ENCODE measurements at regions not wholly inside any gene's neighbourhood (a gene's known extent, or its start where the extent isn't known, plus 50 kb on each side); places are given as distances from the start of the nearest gene placed in this dataset.

DNA sequence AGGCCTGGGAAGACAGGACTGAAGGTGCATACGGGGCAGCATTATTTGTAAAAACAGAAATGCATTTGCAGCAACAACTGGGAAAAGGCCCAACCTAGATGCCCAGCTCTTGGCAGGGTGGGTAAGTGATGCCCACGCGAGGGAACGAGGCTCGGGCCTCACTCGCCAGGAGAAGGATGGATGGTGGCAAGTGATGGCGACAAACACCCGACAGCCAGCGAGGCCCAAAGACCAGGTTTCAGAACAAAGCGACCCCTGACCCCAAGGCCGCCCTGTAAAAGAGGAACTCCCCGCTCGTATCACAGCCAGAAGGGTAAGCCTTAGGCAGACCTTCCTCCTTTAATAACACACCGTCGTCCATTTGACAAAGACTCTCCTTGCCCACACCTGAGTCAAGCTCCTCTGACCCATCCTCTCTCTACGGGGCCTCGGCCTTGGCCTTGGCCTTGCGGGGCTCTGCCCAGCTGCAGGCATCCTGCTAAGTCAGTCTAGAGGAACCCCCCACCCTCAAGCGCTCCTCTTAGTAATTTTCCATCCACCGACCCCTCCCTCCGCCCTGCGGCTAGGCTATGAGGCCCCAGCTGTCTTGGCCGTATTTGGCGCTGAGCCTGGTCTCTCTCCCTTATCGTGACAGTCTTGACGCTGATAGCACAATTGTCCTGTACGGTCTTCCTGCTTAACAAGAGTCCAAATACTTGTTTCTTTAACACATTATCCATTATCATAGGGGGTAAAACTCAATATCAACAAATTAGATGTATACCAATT is 80.2 kb downstream of the NCOR2 start:
- no peak for TF ChIP-seq NR2C2 (CRISPR knock-in tag; IDR thresholded peaks at IDR 0.05)
- TF ChIP-seq CBFB (CRISPR knock-in tag; IDR thresholded peaks at IDR 0.05; ENCODE audit: low read depth) = no peak
- TF ChIP-seq, protein P1, sequence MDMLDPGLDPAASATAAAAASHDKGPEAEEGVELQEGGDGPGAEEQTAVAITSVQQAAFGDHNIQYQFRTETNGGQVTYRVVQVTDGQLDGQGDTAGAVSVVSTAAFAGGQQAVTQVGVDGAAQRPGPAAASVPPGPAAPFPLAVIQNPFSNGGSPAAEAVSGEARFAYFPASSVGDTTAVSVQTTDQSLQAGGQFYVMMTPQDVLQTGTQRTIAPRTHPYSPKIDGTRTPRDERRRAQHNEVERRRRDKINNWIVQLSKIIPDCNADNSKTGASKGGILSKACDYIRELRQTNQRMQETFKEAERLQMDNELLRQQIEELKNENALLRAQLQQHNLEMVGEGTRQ (CRISPR knock-in tag; IDR thresholded peaks at IDR 0.05) = no peak
- TF ChIP-seq, protein P2, sequence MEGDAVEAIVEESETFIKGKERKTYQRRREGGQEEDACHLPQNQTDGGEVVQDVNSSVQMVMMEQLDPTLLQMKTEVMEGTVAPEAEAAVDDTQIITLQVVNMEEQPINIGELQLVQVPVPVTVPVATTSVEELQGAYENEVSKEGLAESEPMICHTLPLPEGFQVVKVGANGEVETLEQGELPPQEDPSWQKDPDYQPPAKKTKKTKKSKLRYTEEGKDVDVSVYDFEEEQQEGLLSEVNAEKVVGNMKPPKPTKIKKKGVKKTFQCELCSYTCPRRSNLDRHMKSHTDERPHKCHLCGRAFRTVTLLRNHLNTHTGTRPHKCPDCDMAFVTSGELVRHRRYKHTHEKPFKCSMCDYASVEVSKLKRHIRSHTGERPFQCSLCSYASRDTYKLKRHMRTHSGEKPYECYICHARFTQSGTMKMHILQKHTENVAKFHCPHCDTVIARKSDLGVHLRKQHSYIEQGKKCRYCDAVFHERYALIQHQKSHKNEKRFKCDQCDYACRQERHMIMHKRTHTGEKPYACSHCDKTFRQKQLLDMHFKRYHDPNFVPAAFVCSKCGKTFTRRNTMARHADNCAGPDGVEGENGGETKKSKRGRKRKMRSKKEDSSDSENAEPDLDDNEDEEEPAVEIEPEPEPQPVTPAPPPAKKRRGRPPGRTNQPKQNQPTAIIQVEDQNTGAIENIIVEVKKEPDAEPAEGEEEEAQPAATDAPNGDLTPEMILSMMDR (IDR thresholded peaks at IDR 0.05) = no peak
- no peak for TF ChIP-seq ZNF121 (CRISPR knock-in tag; IDR thresholded peaks at IDR 0.05)
- TF ChIP-seq ZBTB21 (CRISPR knock-in tag; IDR thresholded peaks at IDR 0.05; ENCODE audit: borderline replicate concordance) = no peak
- TF ChIP-seq, protein P3, sequence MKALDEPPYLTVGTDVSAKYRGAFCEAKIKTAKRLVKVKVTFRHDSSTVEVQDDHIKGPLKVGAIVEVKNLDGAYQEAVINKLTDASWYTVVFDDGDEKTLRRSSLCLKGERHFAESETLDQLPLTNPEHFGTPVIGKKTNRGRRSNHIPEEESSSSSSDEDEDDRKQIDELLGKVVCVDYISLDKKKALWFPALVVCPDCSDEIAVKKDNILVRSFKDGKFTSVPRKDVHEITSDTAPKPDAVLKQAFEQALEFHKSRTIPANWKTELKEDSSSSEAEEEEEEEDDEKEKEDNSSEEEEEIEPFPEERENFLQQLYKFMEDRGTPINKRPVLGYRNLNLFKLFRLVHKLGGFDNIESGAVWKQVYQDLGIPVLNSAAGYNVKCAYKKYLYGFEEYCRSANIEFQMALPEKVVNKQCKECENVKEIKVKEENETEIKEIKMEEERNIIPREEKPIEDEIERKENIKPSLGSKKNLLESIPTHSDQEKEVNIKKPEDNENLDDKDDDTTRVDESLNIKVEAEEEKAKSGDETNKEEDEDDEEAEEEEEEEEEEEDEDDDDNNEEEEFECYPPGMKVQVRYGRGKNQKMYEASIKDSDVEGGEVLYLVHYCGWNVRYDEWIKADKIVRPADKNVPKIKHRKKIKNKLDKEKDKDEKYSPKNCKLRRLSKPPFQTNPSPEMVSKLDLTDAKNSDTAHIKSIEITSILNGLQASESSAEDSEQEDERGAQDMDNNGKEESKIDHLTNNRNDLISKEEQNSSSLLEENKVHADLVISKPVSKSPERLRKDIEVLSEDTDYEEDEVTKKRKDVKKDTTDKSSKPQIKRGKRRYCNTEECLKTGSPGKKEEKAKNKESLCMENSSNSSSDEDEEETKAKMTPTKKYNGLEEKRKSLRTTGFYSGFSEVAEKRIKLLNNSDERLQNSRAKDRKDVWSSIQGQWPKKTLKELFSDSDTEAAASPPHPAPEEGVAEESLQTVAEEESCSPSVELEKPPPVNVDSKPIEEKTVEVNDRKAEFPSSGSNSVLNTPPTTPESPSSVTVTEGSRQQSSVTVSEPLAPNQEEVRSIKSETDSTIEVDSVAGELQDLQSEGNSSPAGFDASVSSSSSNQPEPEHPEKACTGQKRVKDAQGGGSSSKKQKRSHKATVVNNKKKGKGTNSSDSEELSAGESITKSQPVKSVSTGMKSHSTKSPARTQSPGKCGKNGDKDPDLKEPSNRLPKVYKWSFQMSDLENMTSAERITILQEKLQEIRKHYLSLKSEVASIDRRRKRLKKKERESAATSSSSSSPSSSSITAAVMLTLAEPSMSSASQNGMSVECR (CRISPR knock-in tag; IDR thresholded peaks at IDR 0.05; ENCODE audit: borderline replicate concordance) = no peak
- TF ChIP-seq, protein P4, sequence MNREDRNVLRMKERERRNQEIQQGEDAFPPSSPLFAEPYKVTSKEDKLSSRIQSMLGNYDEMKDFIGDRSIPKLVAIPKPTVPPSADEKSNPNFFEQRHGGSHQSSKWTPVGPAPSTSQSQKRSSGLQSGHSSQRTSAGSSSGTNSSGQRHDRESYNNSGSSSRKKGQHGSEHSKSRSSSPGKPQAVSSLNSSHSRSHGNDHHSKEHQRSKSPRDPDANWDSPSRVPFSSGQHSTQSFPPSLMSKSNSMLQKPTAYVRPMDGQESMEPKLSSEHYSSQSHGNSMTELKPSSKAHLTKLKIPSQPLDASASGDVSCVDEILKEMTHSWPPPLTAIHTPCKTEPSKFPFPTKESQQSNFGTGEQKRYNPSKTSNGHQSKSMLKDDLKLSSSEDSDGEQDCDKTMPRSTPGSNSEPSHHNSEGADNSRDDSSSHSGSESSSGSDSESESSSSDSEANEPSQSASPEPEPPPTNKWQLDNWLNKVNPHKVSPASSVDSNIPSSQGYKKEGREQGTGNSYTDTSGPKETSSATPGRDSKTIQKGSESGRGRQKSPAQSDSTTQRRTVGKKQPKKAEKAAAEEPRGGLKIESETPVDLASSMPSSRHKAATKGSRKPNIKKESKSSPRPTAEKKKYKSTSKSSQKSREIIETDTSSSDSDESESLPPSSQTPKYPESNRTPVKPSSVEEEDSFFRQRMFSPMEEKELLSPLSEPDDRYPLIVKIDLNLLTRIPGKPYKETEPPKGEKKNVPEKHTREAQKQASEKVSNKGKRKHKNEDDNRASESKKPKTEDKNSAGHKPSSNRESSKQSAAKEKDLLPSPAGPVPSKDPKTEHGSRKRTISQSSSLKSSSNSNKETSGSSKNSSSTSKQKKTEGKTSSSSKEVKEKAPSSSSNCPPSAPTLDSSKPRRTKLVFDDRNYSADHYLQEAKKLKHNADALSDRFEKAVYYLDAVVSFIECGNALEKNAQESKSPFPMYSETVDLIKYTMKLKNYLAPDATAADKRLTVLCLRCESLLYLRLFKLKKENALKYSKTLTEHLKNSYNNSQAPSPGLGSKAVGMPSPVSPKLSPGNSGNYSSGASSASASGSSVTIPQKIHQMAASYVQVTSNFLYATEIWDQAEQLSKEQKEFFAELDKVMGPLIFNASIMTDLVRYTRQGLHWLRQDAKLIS (CRISPR knock-in tag; IDR thresholded peaks at IDR 0.05; ENCODE audit: borderline replicate concordance) = no peak
- TF ChIP-seq, protein P5, sequence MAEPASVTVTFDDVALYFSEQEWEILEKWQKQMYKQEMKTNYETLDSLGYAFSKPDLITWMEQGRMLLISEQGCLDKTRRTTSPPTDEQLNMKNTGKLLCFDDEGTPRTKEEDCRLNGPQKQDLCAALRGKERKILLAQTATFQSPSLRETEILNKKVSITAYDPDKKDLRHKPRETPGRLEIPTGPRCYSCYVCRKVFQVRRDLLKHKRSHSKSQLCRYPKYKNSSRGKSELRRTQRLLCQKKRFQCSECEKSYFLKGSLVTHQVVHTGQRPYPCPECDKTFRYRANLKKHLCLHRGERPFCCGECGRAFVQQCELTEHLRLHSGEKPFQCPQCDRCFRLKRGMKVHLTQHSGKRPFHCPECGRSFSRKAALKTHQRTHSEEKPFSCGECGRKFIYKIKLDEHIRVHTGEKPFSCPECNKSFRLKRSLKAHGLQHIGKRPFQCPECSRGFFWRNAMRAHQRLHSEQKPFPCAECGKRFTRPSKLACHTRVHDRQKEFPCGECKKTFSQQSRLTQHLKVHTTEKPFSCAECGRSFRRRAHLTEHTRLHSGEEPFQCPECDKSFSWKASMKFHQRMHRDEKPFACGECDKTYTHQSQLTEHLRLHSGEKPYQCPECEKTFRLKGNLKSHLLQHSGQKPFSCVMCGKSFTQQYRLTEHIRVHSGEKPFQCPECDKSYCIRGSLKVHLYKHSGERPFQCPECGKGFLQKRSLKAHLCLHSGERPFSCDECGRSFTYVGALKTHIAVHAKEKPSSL (CRISPR knock-in tag; conservative IDR thresholded peaks at IDR 0.05) = no peak
- TF ChIP-seq ZNF232 (CRISPR knock-in tag; IDR thresholded peaks at IDR 0.05) = no peak
- no peak for TF ChIP-seq SP1 (CRISPR knock-in tag; conservative IDR thresholded peaks at IDR 0.05)

Data from WTC11 (cell line).